GM12874 (cell line): ENCODE measurements at regions not wholly inside any gene's neighbourhood (a gene's known extent, or its start where the extent isn't known, plus 50 kb on each side); places are given as distances from the start of the nearest gene placed in this dataset.

Experiments used
- CTCF ChIP-seq: IDR thresholded peaks from 2 replicates; pipeline ENCODE4 v1.5.1; 2011; ENCODE audit warnings: low read depth, mild to moderate bottlenecking, control low read depth, low read length, moderate library complexity; ENCODE audit not compliant: insufficient read depth

DNA sequence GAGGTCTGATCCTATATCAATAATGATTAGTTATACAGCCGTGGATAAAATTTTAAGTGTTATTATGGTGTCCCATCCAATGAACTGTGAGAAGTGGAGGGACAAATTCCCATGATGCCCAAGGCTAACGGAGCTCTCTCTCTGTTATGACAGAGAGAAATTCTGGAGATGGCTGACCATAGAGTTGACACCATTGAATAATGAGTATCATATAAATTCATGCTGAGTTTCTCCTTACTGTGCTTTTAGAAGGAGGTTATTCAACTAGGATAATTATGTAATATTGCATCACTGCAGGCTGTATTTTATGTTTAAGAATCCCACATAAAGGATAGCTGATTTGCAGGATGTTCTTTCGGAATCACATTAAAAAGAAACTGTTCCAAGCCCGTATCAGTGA lies 82.9 kb downstream of the PYDC2 start:
- TF ChIP-seq CTCF, result no peak

GRCh38 chr3:191549357-191549756 lies 88.4 kb downstream of the PYDC2 start:
- TF ChIP-seq CTCF, result no peak

GRCh38 chr3:191555037-191555436 lies 94.1 kb downstream of the PYDC2 start:
- no peak for TF ChIP-seq CTCF

DNA sequence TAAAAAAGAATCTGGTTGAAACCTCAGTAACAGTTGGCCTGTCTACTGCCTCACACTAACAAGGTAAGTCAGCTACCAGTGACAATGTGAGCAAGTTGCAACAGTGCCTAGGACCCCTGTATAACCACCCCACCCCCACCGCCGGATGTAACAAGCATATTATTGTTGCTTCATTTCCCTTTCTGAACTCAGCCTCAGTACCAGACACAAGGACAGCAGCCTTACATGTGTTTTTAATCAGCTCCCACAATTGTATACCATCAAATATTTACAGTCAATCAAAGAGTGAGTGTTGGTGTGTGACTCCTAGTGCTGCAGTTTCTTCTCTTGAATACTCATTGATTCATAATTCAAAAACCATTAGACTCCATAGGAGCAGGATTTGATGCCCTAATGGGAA lies 96.4 kb downstream of the PYDC2 start:
- TF ChIP-seq CTCF, result no peak

DNA sequence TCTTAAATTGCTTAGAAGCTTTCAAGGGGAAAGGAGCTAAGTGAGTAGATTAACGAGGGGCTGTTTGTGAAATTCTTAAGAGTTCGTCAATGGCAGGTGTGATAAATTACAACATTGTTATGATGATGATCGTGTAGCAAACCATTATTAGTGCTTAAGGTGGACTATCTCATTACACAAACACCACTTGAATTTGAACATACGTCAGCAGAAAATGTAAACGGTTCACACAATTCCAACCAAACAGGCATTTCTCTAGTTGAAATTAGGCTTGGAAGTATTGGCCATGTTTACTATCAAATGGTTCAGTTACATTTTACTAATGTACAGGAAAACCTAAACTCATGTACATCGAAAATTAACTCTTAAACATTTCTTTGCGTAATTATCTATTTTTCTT lies 102.8 kb downstream of the PYDC2 start:
- no peak for TF ChIP-seq CTCF

DNA sequence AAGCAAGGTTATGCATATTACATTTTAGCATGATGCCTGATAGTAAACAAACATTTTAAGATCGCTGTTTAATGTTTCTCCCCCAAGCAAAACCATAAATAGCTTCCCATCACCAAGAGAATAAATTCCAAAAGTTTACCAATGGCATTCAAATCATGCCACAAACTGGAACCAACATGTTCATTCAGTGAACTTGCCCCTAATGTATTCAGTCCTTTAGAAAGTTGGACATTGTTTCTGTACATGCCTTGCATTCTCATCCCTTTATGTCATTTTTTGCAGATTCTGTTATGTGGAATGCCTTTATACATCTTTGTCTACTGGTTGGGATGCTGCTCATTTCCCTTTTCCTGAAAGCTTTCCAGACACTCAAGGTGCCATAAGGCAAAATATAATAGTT lies 105.5 kb downstream of the PYDC2 start:
- no peak for TF ChIP-seq CTCF

GRCh38 chr3:191568206-191568605 lies 107.2 kb downstream of the PYDC2 start:
- no peak for TF ChIP-seq CTCF

GRCh38 chr3:191592105-191592504 lies 131.1 kb downstream of the PYDC2 start:
- no peak for TF ChIP-seq CTCF
